Prostate gland (tissue), 2 donors: ENCODE measurements at regions not wholly inside any gene's neighbourhood (a gene's known extent, or its start where the extent isn't known, plus 50 kb on each side); places are given as distances from the start of the nearest gene placed in this dataset.

Source experiments
- DNase-seq: peaks from one replicate; pipeline ENCODE4 v3.0.0-alpha.2; 2019; ENCODE audit warnings: low spot score
- H3K27ac ChIP-seq, 2 donors: fragments of 200-600 bp; sonication (generic); 2 replicates each; pipeline ENCODE4 v1.5.1; 2017 to 2019
- H3K27me3 ChIP-seq: fragments of 200-600 bp; sonication (generic); replicated peaks from 2 replicates; pipeline ENCODE4 v1.5.1; 2019; ENCODE audit not compliant: insufficient read depth
- H3K36me3 ChIP-seq, 2 donors: fragments of 200-600 bp; sonication (generic); 1 replicate in 1 of 2; 2 replicates in 1 of 2; pipeline versions ENCODE4 v1.5.1 to v1.8.1; 2017 to 2019
- H3K4me1 ChIP-seq: fragments of 200-600 bp; sonication (generic); replicated peaks from 2 replicates; pipeline ENCODE4 v1.5.1; 2019
- H3K4me3 ChIP-seq, 2 donors: fragments of 200-600 bp; sonication (generic); 2 replicates each; pipeline ENCODE4 v1.5.1; 2017 to 2019
- H3K9me3 ChIP-seq: fragments of 200-600 bp; sonication (generic); 2 replicates; pipeline ENCODE4 v1.5.1; 2017
- POLR2A ChIP-seq: fragments of 450-650 bp; IDR thresholded peaks from one replicate; pipeline ENCODE4 v1.6.1; 2016; ENCODE audit warnings: antibody characterized with exemption, mild to moderate bottlenecking
- POLR2AphosphoS5 ChIP-seq: sonication (generic); formaldehyde crosslinking; IDR thresholded peaks from one replicate; pipeline ENCODE4 v1.6.1; 2017; ENCODE audit warnings: antibody characterized with exemption
- WGBS: methylation state at CpG from one replicate; pipeline ENCODE4 v1.1.5; 2018; 5-methylcytosine and 5-hydroxymethylcytosine counted together
- intact Hi-C: fragments of 100-400 bp; cut with DNase I; formaldehyde crosslinking; loops from one replicate; pipeline ENCODE4 v1.14.2; 2022
- TF ChIP-seq, protein P1 (sequence below), 4 experiments: fragments of 200-600 bp in 2 of 4; fragments of 450-650 bp in 2 of 4; sonication (generic) in 2 of 4; IDR thresholded peaks; 1 replicate in 3 of 4; 2 replicates in 1 of 4; pipeline ENCODE4 v1.5.1; 2016 to 2019; ENCODE audit warnings: antibody characterized with exemption in 4 of 4, mild to moderate bottlenecking in 2 of 4, moderate library complexity in 2 of 4

DNA sequence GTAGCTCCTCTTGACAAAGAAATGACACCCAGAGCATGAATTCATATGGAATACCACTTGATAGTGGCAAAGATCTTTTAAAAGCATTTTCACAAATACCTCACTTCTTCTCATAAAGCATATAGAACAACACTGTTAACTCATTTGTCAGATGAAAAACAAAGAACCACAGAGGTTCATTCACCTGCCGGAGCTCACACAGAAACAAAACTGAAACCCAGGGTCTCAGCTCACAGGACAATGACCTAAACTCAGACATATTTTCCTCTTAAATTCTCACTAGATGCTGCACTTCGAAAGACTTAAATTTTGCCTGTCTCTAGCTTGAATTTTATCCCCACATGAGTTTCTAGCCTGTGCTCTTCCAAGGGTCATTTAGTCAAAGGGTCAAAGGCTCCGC lies 339.0 kb downstream of the KCNN2 start:
- Histone ChIP-seq H3K27ac (no peak overlapping the region), H3K36me3 (no peaks in the 10 kb centered on the region), H3K27me3 (no peaks in the 10 kb centered on the region), H3K9me3 (no peaks in the 10 kb centered on the region), H3K4me3 (no peak overlapping the region), H3K4me1 (no peaks in the 10 kb centered on the region)
- TF ChIP-seq, protein P1, sequence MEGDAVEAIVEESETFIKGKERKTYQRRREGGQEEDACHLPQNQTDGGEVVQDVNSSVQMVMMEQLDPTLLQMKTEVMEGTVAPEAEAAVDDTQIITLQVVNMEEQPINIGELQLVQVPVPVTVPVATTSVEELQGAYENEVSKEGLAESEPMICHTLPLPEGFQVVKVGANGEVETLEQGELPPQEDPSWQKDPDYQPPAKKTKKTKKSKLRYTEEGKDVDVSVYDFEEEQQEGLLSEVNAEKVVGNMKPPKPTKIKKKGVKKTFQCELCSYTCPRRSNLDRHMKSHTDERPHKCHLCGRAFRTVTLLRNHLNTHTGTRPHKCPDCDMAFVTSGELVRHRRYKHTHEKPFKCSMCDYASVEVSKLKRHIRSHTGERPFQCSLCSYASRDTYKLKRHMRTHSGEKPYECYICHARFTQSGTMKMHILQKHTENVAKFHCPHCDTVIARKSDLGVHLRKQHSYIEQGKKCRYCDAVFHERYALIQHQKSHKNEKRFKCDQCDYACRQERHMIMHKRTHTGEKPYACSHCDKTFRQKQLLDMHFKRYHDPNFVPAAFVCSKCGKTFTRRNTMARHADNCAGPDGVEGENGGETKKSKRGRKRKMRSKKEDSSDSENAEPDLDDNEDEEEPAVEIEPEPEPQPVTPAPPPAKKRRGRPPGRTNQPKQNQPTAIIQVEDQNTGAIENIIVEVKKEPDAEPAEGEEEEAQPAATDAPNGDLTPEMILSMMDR (IDR thresholded peaks at IDR 0.05), result no peak
- TF ChIP-seq POLR2AphosphoS5 (no peak), POLR2A (no peak)
- intact Hi-C loops, result no loop called here
- DNase-seq, result no peak
- 87% methylated on average over 3 of the region's 3 CpGs for WGBS

DNA sequence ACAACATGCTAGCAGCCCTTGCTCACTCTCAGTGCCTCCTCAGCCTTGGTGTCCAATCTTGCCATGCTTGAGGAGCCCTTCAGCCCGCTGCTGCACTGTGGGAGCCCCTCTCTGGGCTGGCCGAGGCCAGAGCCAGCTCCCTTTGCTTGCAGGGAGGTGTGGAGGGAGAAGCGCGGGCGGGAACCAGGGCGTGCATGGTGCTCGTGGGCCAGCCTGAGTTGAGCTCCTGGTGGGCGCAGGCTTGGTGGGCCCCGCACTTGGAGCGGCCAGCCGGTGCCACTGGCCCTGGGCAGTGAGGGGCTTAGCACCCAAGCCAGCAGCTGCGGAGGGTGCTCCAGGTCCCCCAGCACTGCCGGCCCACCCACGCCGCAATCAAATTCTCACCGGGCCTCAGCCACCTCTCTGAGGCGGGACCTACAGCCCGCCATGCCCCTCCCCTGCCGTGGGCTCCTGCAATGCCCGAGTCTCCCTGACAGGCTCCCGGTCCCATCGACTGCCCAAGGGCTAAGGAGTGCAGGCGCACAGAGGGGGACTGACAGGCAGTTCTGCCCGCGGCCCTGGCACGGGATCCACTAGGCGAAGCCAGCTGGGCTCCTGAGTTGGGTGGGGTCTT lies 333.5 kb downstream of the KCNN2 start:
- no peaks in the 10 kb centered on the region for H3K4me1 ChIP-seq
- intact Hi-C loops, result no loop called here
- no peaks in the 10 kb centered on the region for H3K9me3 ChIP-seq
- TF ChIP-seq POLR2AphosphoS5, result no peak
- TF ChIP-seq, protein P1 (IDR thresholded peaks at IDR 0.05), result no peak
- TF ChIP-seq POLR2A, result no peak
- H3K4me3 ChIP-seq, result no peak overlapping the region
- no peaks in the 10 kb centered on the region for H3K36me3 ChIP-seq
- DNase-seq, result no peak
- WGBS, result 96% methylated on average over 26 of the region's 27 CpGs
- H3K27ac ChIP-seq, result no peak overlapping the region
- H3K27me3 ChIP-seq, result no peaks in the 10 kb centered on the region

DNA sequence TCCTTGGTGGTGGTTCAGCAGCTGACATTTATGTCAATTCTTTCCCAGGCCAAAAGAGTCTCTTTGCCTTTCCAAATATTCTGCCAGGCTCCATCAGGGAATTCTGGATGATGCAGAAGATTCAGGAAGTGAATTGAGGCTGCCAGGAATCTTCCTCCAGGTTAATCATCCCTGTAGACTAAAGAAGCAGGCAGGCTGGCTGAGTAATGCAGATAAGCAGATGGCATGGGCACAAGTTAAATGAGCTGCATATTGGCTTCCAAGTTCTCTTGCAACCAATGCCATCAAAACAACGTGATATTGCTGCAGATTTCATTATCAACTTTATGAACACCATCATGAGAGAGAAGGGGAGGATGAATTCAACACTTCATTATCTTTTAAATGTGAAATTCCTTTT lies 324.5 kb downstream of the KCNN2 start:
- Histone ChIP-seq H3K9me3 (no peaks in the 10 kb centered on the region), H3K4me3 (no peak overlapping the region), H3K27me3 (no peaks in the 10 kb centered on the region), H3K4me1 (no peaks in the 10 kb centered on the region), H3K36me3 (no peaks in the 10 kb centered on the region), H3K27ac (no peak overlapping the region)
- WGBS, result 64% methylated on average over 1 of the region's 1 CpG
- TF ChIP-seq, protein P1 (IDR thresholded peaks at IDR 0.05), result no peak
- TF ChIP-seq POLR2A (no peak), POLR2AphosphoS5 (no peak)
- DNase-seq, result no peak
- intact Hi-C loops, result no loop called here

DNA sequence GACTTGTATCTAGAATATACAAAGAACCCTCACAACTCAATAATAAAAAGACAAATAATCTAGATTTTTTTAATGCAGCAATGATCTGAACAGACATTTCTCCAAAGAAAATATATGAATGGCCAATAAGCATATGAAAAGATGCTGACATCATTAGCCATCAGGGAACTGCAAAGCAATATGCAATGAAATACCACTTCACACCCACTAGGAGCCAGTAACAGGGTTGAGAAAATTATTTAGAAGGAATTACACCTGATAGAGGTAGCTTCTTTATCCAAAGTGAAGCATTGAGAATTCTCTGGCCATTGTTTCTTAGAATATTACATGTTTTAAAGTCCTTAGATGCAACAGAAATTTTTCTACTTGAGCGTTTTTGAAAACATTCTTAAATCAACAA lies 316.9 kb downstream of the KCNN2 start:
- intact Hi-C loops, result no loop called here
- 67% methylated on average over 1 of the region's 1 CpG for WGBS
- no peak overlapping the region for H3K4me3 ChIP-seq

DNA sequence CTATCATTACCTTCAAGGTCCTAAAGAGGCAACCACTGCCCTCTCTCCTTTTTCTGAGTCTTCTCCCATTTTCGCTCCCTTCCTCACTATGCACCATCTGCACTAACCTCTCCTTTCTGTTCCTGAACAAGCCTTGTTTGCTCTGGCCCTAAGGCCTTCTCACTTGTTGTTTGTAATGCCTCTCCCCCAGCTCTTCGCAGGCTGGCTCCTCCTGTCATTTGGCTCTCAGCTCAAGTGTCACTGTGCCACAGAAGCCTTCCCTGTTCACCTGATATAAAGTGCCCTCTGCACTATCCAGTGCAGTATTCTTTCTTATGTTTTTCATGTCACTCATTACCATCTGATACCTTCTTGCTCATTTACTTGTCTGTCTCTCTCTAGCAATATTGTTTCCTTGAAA lies 303.7 kb downstream of the KCNN2 start:
- 53% methylated on average over 2 of the region's 2 CpGs for WGBS
- intact Hi-C loops, result no loop called here
- TF ChIP-seq POLR2A (no peak), POLR2AphosphoS5 (no peak)
- TF ChIP-seq, protein P1 (IDR thresholded peaks at IDR 0.05), result no peak
- H3K4me1 ChIP-seq, result no peaks in the 10 kb centered on the region
- DNase-seq, result no peak
- no peaks in the 10 kb centered on the region for H3K36me3 ChIP-seq
- H3K27me3 ChIP-seq, result no peaks in the 10 kb centered on the region
- H3K4me3 ChIP-seq, result no peak overlapping the region
- no peaks in the 10 kb centered on the region for H3K9me3 ChIP-seq
- no peak overlapping the region for H3K27ac ChIP-seq

More for the DNA sequence above, 316.9 kb downstream of the KCNN2 start:
- no peak for DNase-seq
- H3K27ac ChIP-seq, result no peak overlapping the region
- H3K27me3 ChIP-seq, result no peaks in the 10 kb centered on the region
- H3K4me1 ChIP-seq, result no peaks in the 10 kb centered on the region
- no peaks in the 10 kb centered on the region for H3K36me3 ChIP-seq
- no peaks in the 10 kb centered on the region for H3K9me3 ChIP-seq
- no peak for TF ChIP-seq POLR2AphosphoS5
- no peak for TF ChIP-seq POLR2A
- TF ChIP-seq, protein P1 (IDR thresholded peaks at IDR 0.05), result no peak
